Subcutaneous abdominal adipose tissue (tissue), 5 donors: ENCODE measurements at regions not wholly inside any gene's neighbourhood (a gene's known extent, or its start where the extent isn't known, plus 50 kb on each side); places are given as distances from the start of the nearest gene placed in this dataset.

ENCODE experiments used
- H3K27ac ChIP-seq: one replicate; pipeline ENCODE4 v1.7.0; 2013; ENCODE audit warnings: low read depth, mild to moderate bottlenecking, inconsistent platforms, low read length, moderate library complexity
- H3K27me3 ChIP-seq, 5 donors: one replicate each; pipeline ENCODE4 v1.7.0; 2013; ENCODE audit warnings: low read length in 5 of 5, inconsistent platforms in 1 of 5; ENCODE audit not compliant: control insufficient read depth in 5 of 5, insufficient read depth in 4 of 5
- H3K36me3 ChIP-seq, 5 donors: one replicate each; pipeline ENCODE4 v1.7.0; 2013; ENCODE audit warnings: low read length in 5 of 5; ENCODE audit not compliant: control insufficient read depth in 5 of 5, insufficient read depth in 5 of 5
- H3K4me1 ChIP-seq, 5 donors: one replicate each; pipeline ENCODE4 v1.7.0; 2013; ENCODE audit warnings: low read length in 5 of 5, mild to moderate bottlenecking in 3 of 5, moderate library complexity in 1 of 5; ENCODE audit not compliant: control insufficient read depth in 5 of 5, insufficient read depth in 5 of 5
- H3K4me3 ChIP-seq, 5 donors: one replicate each; pipeline ENCODE4 v1.7.0; 2013; ENCODE audit warnings: low read length in 5 of 5, low read depth in 1 of 5
- H3K9ac ChIP-seq, 5 donors: one replicate each; pipeline ENCODE4 v1.7.0; 2013; ENCODE audit warnings: low read length in 5 of 5, mild to moderate bottlenecking in 4 of 5, moderate library complexity in 3 of 5
- H3K9me3 ChIP-seq, 5 donors: one replicate each; pipeline ENCODE4 v1.7.0; 2013; ENCODE audit warnings: low read length in 5 of 5; ENCODE audit not compliant: control insufficient read depth in 5 of 5
- donor health status: healthy.
- donor health status: healthy.
- donor health status: healthy.
- donor health status: healthy.
- donor health status: healthy.

GRCh38 chr18:79626905-79627749 is 52.5 kb upstream of the CTDP1 start:
- H3K27ac ChIP-seq, result no peak overlapping the region
- H3K4me3 ChIP-seq, result no peak overlapping the region
- H3K9ac ChIP-seq, result no peak overlapping the region
- peaks cover 2 to 40% (median 16%) of the 10 kb centered on the region in 5 donors for H3K4me1 ChIP-seq
- H3K9me3 ChIP-seq, result no peaks in the 10 kb centered on the region
- no peaks in the 10 kb centered on the region for H3K36me3 ChIP-seq
- H3K27me3 ChIP-seq, result peaks cover 4 to 25% (median 22%) of the 10 kb centered on the region in 5 donors

- no peaks in the 10 kb centered on the region for H3K9me3 ChIP-seq
- peaks cover 4 to 25% (median 22%) of the 10 kb centered on the region in 5 donors for H3K27me3 ChIP-seq
- peaks cover 2 to 40% (median 16%) of the 10 kb centered on the region in 5 donors for H3K4me1 ChIP-seq
- H3K27ac ChIP-seq, result no peak overlapping the region
- no peak overlapping the region for H3K9ac ChIP-seq
- no peak overlapping the region for H3K4me3 ChIP-seq
- H3K36me3 ChIP-seq, result no peaks in the 10 kb centered on the region
These were observed 51.8 kb upstream of the CTDP1 start for GRCh38 chr18:79627750-79628294.

GRCh38 chr18:79628416-79629248 is 51.0 kb upstream of the CTDP1 start:
- peaks cover 2 to 40% (median 14%) of the 10 kb centered on the region in 5 donors for H3K4me1 ChIP-seq
- H3K27me3 ChIP-seq, result peaks cover 4 to 25% (median 22%) of the 10 kb centered on the region in 5 donors
- no peak overlapping the region for H3K4me3 ChIP-seq
- H3K9ac ChIP-seq, result no peak overlapping the region
- no peak overlapping the region for H3K27ac ChIP-seq
- H3K36me3 ChIP-seq, result no peaks in the 10 kb centered on the region
- H3K9me3 ChIP-seq, result no peaks in the 10 kb centered on the region

- no peak overlapping the region for H3K9ac ChIP-seq
- H3K27me3 ChIP-seq, result peaks cover 4 to 25% (median 22%) of the 10 kb centered on the region in 5 donors
- H3K9me3 ChIP-seq, result peaks cover 0 to 4% (median 0%) of the 10 kb centered on the region in 5 donors
- no peak overlapping the region for H3K27ac ChIP-seq
- no peak overlapping the region for H3K4me3 ChIP-seq
- no peaks in the 10 kb centered on the region for H3K36me3 ChIP-seq
- H3K4me1 ChIP-seq, result peaks cover 2 to 34% (median 11%) of the 10 kb centered on the region in 5 donors
These were observed 50.4 kb upstream of the CTDP1 start for GRCh38 chr18:79629249-79629558.

GRCh38 chr18:79629606-79630005 is 50.0 kb upstream of the CTDP1 start:
- H3K36me3 ChIP-seq, result no peaks in the 10 kb centered on the region

More at GRCh38 chr18:79629606-79630005, 50.0 kb upstream of the CTDP1 start:
- peaks cover 0 to 4% (median 0%) of the 10 kb centered on the region in 5 donors for H3K9me3 ChIP-seq
- H3K27me3 ChIP-seq, result peaks cover 4 to 23% (median 20%) of the 10 kb centered on the region in 5 donors
- no peak overlapping the region for H3K27ac ChIP-seq
- no peak overlapping the region for H3K4me3 ChIP-seq
- no peak overlapping the region for H3K9ac ChIP-seq
- H3K4me1 ChIP-seq, result peaks cover 2 to 31% (median 11%) of the 10 kb centered on the region in 5 donors
